ENCODE measurements at regions not wholly inside any gene's neighbourhood (a gene's known extent, or its start where the extent isn't known, plus 50 kb on each side); places are given as distances from the start of the nearest gene placed in this dataset.
"Not testable (repeated sequence)": the region's sequence is repeated elsewhere in the genome, so short reads cannot be mapped to it uniquely, and the experiment has no call there.

DNA sequence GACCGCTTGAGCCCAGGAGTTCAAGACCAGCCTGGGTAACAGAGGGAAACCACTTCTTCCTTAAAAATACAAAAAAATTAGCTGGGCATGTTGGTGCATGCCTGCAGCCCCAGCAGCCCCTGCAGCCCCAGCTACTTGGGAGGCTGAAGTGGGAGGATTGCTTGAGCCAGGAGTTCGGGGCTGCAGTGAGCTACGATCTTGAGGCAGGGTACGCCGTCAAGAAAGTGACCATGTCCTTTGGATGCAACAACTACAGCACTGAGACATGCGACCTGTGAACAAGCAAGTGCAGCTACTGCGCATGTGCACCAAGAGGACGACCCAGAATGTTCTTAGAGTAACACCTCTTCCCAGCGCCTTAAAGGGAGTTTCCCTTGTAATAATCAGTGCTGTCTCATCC is 66.6 kb upstream of the ZNF479 start:
- DNase-seq, result no peak

DNA sequence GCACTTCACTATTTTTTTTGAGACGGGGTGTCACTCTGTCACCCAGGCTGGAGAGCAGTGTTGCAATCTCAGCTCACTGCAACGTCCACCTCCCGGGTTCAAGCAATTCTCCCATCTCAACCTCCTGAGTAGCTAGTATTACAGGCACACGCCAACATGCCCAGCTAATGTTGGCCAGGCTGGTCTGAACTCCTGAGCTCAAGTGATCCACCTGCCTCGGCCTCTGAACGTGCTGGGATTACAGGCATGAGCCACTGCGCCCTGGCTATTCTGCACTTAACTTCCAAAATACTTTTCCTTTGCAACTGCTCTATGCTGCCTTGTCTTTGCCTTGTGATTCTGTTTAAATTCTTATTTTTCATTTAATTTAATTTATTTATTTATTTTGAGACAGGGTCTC is 67.0 kb upstream of the ZNF479 start:
- no peak for DNase-seq

DNA sequence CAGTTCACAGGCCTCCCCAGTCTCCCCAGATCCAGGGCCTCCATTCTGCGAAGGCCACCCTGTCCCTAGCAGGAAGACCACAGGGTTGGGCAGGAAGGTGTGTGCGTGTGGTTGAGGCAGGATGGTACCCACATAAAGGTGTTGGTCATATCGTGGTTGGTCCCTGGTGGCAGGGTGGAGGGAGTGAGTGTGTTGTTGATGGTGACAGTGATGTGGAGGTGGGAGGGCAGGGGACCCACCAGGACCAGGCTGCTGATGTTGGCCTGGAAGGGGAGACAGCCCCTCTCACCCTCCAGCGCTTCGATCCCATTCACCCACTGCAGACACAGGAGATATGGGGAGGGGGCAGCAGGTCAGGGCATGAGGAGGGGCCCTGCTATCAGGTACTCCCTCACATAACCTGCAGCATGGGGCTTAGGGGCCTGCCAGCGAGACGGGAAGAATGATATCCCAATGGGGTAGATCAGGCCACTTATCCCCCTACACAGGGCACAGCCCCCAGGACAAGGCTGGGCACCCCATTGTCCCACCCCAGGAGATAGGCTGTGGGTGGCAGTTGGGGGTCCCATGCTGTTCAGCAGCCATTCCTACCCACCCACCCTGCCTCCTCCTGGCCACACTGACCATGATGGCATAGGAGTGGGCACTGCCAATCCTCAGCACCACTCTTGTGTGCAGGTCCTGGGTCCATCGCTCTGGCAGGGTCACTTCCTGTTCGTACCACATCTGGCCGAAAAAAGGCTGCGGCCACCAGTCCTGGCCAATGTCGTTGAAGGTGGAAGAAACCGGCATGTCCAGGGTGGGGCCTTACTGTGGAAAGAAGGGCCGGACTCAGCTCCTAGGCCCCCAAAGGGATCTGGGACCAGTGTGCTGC is 69.0 kb upstream of the ZNF479 start:
- DNase-seq, result no peak

DNA sequence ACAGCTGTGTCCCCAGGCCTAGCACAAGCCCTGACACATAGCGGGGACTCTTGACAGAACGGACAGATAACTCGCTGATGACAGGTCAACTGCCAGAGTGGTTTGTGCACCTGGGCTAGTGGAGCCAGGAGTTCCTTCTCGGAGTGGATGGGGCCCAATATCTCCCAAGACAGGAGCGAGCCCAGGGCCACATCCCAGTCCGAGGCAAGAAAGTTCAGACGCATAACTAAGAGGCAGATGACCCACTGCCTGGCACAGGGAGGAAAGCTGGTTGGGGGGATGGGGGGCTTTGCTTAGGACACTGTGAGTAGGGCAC is 69.6 kb upstream of the ZNF479 start:
- no peak for DNase-seq

DNA sequence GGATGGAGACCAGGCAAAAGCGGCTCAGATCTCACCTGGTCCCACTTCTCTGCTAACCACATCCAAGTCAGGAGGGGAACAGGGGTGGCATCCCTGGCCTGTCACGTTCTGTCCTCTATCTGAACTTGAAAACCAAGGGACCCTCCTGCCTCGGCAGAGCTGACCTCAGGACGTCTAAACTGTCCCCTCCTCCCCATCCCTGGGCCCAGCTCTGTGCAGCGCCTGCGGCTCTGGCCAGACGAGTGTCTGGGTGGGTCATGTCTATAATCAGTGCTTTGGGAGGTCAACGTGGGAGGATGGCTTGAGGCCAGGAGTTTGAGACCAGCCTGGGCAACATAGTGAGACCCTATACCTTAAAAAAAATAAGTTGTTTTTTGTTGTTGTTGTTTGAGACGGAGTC is 70.0 kb upstream of the ZNF479 start:
- DNase-seq, result no peak

DNA sequence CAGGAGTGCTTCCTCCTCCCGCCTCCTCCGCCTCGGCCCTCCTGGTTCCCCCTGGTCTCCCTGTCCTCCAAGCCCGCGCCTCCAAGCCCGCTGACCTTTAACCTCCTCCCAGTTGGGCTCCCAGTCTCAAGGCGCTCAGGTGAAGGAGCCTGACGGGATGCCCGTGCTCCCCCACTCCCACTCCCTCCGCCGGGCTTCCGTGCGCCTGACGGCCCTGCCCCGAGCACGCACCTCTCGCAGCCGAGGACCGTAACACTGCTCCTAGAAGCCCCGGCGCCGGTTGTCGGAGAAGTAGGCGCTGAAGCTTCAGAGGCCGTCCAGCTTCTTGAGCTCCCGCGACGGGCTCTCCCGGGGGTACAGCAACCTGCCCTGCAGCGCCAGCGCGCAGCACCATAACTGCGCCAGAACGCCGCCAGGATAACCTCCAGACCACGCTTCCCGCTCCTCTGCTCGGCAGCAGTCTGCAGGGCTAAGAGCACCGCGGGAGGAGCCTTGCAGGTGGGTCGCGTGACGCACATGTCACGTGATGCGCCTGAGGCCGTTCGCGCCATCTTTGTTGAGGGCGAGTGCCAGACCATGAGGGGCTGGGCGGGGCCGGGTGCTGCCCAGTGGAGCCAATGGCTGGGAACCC is 71.0 kb upstream of the ZNF479 start:
- DNase-seq, result no peak

DNA sequence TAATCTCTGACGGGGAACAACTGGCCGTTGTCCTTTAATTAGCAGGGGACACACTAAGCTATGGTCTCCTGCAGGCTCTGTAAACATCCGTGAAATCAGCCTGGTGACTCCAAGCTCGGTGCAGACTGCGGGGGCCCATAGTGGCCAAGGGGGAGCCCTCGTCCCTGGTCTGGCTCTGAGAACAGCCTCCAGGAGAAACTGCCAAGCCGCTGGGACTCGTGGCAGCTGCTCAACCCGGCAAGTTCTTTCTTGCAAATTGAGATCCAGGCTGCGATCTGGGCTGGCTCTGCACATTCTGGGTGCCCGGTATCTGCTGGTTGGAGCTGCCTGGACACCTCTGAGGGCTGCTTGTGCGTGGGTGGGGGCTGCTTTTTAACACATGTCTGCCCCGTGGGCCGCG is 71.6 kb upstream of the ZNF479 start:
- DNase-seq, result not testable (repeated sequence)

DNA sequence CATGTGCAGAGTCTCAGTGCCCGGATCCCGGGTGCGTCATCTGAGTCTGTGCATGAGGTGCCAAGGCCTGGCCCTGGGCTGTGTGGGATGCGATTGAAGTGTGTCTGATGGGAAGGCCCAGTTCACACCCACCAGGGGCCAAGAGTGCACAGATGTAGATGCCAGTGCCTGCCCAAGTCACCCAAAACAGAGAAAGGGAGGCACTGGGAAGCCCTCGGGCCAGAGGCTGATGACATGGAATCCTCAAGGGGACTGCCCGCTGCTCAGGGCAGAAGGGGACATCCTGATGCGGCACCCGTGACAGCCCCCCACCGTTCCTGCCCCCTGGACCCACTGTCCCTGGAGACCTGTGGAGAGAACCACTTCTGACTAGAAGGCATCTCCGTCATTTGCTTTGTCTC is 72.2 kb upstream of the ZNF479 start:
- DNase-seq, result no peak

DNA sequence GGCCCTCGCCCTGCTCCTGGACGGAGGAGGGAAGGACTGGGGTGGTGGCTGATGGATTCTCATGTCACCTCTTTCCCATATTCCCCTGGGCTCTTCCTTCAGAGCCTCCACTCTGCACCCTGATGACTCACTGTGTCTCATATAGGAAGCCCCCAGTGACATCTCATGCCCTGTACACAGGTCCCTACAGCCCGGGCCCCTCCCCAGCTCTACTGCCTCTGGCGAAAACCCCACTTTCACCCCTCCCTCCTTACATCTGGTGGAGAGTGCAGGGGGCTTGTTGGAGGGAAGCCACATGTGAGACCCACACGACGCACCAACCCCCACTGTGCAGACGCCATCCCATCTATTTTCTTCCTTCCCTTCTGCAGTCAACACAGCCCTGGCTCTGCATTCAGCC is 72.8 kb upstream of the ZNF479 start:
- DNase-seq, result no peak

DNA sequence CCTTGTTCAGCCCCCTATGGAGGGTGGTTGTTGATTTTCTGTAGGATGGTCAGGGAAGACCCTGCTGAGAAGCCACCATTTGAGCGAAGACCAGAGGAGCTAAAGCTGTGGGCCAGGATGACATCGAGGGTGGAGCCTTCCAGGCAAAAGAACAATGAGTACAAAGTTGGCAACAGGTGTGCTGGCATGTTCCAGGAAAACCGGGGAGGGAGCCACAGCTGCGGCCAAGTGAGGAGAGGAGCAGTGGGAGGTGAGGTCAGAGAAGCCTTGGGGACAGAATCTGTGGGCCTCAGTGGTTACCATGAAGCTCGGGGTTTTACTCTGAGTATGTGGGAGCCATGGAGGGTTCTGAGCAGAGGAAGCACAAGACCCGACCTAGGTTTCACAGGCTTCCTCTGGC is 75.6 kb upstream of the ZNF479 start:
- DNase-seq, result no peak

DNA sequence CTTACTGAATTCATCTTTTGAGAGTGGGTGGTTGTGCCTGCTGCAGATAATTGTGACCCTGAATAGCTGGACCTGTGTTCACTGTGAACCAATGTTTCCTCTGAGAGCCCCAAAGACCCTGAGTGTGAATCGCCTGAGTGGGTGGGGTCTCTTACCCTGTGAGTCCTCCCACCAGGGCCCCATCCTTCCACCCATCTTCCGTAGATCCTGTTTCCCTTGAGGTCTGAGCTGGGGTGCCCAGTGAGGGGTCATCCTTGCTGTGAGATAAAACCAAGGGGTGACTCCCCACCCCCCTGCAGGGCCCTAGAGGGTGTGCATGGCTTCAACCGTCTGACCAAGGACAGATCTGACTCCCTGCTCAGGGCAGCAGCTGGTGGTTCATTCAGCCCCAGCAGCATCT is 78.0 kb upstream of the ZNF479 start:
- DNase-seq, result no peak

DNA sequence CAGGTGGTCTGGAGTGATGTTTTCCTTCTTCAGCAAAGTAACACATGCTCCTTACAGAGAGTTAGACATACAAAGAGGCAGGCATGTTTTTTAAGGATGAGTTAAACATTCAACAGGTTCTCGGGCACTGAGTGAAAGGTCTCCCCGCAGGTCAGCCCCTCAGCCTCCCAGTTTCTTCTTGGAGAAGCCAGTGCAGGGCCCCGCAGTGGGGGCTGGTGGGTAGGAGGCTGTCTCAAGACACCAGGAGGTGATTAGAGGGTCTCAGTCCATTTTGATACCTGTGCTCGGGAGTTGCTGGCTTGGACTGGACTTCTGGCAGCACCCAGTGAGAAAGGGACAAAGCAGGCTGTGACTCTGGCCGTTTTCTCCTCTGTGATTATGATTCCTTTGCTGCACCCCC is 78.6 kb upstream of the ZNF479 start:
- DNase-seq, result no peak

DNA sequence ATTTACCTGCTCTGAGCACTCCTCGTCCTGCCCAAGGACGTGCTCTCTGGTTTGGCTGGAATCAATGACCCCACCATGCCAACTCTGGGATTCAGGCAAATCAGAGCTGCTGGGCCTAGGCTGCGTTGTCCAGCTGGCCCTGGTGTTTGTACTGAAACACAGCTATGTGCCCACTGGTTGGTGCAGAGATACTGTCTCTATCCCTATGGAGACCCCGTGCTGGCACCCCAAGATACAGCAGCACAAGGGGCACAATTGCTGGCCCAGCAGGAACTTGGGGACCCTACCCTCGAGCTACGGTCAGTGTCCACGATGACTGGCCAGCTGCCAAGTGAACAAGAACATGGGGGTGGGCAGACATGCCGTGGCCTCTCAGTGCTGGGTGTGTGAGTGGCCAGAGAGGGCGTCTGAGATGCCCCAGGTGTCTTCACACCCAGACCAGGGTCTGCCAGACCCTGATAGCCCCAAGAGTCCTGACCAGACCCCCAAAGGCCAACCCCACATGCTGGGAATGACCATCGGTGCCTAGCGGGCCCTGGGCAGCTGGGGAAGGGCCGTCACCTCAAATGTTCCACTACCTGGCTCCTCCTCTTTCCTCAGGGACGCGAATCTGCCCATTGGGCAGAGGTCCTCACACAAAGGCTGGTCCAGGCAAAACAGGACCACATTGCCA is 79.3 kb upstream of the ZNF479 start:
- no peak for DNase-seq

DNA sequence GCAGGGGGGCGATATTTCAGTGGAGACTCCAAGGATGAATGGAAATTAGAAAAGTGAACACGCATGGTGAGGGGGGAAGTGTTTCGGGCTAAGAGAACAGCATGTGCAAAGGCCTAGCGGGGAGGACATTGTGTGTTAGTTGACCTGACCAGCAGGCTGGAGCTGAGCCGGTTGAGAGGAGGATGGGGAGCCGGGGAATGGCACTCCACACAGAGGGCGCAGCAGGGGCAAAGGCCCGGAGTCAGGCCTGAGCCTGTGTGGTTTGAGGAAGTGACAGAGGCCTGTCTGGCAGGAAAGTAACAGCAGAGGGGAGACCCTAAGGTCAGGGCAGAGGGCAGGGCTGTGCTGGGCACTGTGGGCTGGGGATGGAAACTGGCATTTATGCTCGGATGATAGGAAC is 83.2 kb upstream of the ZNF479 start:
- DNase-seq, result no peak

DNA sequence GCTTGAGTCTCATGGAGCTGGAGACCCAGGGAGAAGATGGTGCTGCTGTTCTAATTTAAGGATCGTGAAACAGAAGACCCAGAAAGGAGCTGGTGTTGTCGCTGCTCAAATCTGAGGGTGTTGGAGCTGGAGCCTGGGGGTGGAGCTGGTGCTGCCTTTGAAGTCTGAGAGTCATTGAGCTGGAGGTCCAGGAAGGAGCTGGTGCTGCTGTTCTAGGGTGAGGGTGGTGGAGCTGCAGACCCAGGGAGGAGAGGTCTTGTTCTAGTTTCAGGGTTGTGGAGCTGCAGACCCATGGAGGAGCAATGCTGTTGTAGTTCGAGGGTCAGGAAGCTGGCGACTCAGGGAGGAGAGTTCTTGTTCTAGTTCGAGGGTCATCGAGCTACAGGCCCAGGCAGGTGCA is 84.1 kb upstream of the ZNF479 start:
- no peak for DNase-seq

DNA sequence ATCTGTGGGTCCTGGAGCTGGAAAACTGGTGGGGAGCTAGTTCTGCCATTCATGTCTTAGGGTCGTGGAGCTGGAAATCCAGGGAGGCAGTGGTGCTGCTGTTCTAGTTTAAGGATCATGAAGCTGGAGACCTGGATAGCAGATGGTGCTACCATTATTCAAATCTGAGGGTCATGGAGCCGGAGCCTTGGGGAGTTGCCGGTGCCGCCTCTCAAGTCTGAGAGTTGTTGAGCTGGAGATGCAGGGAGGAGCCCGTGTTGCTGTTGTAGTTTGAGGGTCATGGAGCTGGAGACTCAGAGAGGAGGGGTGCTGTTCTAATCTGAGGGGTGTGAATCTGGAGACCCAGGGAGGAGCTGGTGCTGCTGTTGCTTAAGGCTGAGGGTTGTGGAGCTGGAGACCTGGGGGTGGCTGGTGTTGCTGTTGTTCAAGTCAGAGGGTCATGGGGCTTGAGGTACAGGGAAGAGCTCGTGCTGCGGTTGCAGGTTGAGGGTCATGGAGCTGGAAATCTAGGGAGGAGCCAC is 86.0 kb upstream of the ZNF479 start:
- DNase-seq, result no peak

DNA sequence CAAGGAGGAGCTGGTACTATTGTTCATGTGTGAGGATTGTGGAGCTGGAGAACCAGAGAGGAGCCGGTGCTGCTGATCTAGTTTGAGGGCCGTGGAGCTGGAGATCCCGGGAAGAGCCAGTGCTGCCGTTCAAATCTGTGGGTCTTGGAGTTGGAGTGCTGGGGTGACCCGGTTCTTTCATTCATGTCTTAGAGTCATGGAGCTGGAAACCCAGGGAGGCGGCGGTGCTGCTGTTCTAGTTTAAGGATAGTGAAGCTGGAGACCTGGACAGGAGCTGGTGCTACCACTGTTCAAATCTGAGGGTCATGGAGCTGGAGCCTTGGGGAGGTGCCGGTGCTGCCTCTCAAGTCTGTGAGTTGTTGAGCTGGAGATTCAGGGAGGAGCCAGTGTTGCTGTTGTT is 88.5 kb upstream of the ZNF479 start:
- DNase-seq, result no peak

DNA sequence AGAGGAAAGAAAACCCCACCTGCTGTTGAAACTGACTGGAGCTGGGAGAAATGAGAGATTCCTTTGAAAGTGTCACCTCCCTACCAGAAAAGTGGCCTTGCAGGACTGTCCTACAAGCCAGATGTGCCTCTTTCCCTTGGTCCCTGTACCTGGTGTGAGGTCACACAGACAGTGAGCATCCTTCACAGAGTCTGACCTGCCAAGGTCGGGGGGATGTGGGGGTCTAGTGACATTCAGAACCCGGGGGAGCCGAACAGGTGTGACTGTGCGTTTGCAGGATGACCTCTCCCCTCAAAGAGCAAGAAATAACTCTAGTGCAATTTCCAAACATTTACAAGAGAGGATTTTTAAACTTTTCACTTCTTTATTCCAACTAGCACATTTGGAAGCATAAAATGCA is 93.4 kb upstream of the ZNF479 start:
- DNase-seq, result no peak

DNA sequence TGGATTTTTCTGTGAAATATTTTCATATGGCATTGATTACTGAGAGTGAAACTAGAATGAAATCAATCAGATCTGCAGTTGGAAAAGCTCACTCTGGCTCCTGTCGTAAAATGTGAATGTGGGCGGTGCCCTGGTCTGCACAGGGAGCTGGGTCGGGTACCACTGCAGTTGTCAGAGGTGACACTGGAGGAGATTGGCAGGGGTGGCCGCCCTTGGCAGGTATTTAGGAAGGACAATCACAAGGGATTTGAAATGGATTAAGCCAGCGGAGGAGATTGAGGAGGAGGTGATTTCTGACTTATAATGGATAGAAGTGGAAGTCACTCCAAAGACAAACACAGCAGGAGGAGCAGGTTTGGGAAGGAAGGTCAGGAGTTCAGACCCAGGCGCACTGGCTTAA is 109.0 kb upstream of the ZNF479 start:
- not testable (repeated sequence) for DNase-seq

DNA sequence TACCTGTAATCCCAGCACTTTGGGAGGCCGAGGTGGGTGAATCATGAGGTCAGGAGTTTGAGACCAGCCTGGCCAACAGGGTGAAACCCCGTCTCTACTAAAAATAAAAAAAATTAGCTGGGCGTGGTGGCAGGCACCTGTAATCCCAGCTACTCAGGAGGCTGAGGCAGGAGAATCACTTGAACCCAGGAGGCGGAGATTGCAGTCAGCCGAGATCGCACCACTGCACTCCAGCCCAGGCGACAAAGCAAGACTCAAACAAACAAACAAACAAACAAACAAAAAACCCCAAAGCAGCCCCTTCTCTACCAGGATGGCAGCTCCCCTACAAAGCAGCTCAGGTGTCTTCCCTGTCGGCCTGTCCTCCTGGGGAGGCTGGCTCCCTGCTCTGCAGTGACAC is 111.3 kb upstream of the ZNF479 start:
- DNase-seq, result not testable (repeated sequence)

DNA sequence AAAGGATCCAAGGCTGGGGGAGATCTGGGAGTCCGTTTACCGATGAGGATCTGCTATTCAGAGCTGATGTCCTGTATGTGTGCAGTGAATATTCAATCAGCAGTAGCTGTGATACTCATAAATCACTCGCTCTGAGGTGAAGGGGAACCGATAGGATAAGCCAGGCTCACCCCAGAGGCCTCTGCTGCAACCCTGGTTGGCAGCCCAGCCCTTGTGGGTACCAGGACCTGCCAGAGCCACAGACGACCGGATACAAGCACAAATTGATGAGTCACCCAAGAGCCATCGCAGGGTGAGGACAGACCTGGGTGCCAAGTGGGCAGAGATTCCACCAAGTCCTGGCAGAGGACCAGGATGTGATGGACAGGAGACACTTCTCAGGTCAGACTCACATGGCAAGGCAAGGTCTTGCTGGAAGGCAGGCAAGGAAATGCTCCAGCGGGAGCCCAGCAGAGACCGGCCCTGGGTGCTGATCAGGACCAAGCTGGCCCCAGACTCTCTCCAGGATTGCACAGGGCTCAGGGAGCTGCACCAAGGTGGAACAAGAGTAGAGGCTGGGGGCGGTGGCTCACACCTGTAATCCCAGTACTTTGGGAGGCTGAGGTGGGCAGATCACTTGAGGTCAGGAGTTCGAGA is 112.2 kb upstream of the ZNF479 start:
- DNase-seq, result not testable (repeated sequence)

DNA sequence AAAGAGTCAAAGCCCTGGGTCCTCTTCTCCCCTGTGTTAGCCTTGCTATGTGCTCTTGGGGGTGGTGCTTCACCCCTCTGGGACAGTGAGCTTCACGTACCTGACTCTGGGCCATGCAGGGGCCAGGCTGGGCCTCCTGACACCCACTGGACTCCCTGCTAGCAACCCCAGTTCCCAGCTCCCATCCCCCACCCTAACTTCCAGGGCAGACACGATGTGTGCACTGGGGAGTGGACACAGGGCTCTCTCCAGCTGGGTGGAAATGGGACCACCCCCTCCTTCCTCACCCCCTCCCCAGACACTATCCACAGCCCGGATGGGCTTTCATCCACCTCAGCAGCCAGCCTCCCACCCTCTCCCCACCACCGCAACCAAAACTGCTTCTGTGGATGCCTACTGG is 113.0 kb upstream of the ZNF479 start:
- DNase-seq, result no peak

DNA sequence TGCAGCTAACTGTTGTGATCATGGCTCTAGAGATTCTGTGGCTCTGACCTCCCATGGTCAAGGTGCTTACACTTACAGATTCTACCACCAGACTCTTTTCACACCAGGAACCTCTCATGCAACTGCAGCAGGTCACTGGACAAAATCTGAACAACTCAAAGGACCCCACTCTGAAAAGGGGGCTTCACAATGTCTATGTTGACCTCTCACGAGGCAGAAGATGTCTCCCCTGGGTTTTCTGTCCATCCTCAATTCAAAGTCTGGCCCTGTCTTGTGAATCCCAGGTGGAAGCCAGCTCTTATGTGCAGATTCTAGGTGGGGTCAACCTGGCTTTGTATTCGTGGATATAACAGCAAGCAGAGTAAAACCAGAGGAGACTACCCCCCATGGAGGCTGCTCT is 118.6 kb upstream of the ZNF479 start:
- no peak for DNase-seq
